Activated CD4-positive, alpha-beta T cell treated with anti-CD3 and anti-CD28 coated beads, Interleukin-2, amount 50 U/mL, for 16 hours (primary cell): ENCODE measurements at regions not wholly inside any gene's neighbourhood (a gene's known extent, or its start where the extent isn't known, plus 50 kb on each side); places are given as distances from the start of the nearest gene placed in this dataset.

Experiments
- DNase-seq: peaks from one replicate; pipeline ENCODE4 v3.0.0-alpha.2; 2020

DNA sequence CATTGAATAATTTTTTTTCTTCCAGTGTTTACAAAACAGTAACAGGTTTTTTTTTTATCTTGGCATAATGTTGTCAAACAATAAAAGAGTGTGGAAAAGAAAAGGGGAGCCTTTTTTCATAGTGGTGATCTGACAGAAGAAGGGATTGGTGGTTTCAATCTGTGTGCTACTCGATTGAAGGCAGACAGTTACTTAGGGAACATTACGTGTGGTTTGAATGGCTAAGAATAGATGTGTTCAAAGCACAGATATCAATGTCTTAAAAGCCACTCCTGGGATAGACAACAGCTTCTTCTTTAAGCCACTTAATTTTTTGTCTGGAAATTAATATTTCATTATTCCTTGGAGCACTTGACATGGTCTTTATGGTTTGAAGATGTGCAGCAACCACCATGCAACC is 558.6 kb upstream of the ADGRL2 start:
- no peak for DNase-seq

DNA sequence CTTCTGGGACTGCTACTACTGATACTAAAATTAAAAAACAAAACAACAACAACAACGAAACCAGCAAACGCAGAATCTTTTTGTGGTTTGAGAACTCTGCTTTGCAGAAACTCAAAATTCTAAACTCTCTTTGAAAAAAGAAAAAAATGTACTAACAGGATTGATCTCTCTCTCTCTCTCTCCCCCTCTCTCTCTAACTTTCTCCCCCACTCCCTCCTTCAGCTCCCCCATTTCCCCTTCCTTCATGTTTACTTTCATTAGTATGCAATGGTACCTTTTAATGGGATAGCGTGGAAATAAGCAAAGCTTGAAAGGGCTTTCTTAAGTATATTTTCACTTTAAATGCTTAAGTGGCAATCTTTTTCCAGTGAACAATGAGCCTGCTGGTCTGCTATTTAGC is 562.6 kb upstream of the ADGRL2 start:
- no peak for DNase-seq

DNA sequence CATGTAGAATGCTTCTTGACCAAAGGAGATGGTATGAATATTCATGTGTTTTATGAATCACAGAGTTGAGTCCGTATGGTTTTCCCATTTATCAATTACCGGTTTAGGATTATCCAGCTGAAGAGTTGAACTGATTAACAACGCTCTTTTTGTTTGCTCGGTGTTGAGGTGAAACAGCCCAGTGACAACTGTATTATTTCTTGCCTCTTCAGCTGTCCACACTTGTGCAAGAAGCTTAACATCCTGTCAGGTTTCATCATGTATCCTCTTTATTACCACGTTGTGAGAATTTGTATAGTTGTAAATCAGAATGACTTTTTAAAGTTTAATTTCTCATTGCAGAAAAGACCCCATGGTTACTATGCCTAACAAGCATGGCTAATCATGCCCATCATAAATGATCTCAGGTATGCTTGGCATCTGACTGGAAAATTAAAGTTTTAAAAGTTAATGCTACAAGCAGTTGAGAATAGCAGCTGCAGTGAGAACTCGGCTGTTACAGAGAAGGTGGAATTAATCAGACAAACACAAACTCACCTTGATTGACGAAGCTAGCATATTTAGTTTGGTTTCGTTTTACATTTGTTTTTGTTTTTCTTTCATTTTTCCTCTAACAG is 563.2 kb upstream of the ADGRL2 start:
- no peak for DNase-seq

DNA sequence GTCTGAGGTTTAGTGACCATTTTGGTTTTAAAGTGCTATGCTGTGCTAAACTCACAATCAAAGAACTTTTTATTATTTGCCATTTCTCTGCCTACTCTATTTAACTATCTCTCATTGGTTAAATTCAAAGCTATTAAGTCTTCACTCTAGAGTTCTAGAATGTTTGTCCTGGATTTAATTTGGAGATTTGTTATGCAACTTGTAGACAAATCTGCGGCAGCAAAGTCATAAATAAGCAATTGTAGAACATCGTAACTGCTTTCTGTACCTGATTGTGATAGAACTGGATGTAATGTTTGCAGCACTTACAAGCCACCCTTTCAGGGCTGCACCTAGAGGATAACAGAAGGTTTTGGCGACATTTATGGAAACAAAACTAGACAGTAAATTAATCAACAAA is 566.5 kb upstream of the ADGRL2 start:
- no peak for DNase-seq

DNA sequence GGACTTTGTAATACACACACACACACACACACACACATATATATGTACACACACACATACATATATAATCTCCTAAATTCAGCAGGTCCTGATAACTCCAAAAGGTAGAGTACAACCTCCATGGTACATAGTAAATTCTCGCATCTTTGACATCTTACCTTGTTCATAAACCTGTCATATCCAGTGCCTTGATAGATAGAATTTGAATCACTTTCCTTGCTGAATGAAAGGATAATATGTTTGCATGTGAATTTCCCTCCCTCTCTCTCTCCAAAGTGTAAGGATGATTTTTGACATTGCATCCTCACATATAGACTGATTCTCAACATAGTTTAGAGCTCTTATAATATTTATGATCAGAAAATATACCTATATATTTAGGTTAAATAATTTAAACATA is 567.1 kb upstream of the ADGRL2 start:
- DNase-seq: no peak

DNA sequence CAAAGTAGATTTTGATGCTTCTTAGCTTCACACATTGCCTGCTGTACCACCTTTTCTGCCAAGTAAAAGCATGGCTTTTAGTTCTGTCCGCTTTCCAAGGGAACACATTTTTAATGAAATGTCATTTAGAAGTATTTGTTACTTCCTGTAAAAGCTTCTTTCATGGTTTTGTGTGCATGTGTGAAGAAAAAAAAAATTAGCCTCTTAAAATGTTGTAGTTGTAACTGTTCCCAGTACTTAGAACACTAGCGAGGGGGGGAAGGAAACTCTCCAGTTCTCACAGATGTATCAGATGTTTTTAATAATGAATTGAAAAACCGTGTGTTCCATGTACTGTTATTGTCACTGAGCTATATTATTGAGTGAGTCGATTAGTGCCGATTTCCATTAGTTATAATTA is 568.3 kb upstream of the ADGRL2 start:
- DNase-seq: no peak

DNA sequence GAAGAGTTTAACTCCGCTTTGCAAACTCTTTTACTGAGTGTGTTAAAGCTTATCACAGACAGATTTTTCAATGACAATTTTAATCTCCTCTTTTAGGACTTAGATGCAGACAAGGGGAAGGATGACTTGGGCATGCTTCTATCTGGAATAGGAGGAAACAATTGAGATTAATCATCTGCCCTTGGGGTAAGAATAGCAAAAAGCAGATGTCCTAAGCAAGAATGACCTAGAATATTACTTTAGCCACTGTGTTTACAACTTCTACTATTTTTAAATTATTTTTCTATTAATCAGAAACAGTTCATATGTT is 569.0 kb upstream of the ADGRL2 start:
- no peak for DNase-seq

DNA sequence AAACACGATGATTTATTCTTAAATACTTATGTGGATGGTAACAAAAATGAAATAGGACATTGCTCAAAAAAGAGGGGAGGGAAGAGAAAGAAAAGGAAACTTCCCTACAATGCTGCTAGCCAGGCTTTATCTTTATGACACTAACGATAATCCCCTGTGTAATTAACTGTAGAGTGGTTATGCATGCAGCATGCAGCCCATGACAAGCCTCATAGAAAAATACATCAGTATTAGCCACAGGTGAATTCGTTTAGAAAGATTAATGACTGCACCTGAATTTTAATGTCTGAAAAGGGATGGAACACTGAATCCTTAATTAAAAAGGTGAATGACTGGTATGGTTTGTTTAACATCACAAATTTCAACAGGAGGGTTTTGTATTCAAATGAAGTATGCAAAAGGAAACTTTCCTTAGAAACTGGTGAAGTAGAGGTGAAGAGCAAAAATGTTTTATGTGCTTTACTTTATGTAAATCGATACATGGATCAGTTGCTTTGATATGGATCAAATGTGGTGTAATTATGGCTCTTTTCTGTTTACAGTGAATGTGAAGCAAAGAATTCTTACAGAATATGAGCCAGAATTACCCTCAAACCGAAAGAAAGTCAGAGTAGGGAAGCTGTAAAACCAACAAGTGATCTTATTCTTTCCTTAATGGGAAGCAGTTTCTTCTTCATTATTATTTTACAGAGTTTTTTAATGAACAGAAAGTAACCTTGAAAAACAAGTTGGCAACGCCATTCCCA is 569.6 kb upstream of the ADGRL2 start:
- DNase-seq: no peak

DNA sequence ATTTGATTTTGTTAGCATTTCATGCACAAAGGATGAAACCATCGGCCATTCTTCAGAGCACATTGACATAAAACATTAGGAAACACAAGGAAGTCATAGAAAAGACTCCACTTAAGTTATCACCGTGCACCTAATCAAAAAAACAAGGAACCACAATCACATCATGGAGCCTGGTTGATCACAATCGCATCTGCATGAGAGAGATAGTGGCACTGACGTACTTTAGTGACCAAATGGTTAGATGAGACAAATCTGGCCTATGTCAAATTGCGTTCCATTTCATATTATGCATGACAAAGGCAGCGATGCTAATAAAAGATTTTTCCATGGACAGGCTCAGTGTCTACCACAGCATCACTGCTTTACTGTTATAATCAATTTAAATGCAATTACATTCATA is 571.8 kb upstream of the ADGRL2 start:
- no peak for DNase-seq

DNA sequence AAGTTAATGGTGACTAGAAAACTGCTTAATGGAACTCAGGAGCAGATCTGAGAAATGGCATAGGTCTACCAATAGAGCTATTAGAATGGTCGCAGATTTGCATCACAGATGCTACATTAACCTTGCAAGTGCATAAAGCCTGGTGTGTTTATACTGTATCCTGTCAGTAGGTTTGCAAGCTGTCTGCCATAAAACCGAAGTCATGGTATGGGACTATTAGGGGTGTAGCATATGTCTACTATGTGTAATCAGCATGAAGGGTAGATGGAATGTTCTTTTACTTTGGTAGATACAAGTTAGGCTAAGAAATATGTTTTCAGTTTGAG is 574.2 kb upstream of the ADGRL2 start:
- no peak for DNase-seq

DNA sequence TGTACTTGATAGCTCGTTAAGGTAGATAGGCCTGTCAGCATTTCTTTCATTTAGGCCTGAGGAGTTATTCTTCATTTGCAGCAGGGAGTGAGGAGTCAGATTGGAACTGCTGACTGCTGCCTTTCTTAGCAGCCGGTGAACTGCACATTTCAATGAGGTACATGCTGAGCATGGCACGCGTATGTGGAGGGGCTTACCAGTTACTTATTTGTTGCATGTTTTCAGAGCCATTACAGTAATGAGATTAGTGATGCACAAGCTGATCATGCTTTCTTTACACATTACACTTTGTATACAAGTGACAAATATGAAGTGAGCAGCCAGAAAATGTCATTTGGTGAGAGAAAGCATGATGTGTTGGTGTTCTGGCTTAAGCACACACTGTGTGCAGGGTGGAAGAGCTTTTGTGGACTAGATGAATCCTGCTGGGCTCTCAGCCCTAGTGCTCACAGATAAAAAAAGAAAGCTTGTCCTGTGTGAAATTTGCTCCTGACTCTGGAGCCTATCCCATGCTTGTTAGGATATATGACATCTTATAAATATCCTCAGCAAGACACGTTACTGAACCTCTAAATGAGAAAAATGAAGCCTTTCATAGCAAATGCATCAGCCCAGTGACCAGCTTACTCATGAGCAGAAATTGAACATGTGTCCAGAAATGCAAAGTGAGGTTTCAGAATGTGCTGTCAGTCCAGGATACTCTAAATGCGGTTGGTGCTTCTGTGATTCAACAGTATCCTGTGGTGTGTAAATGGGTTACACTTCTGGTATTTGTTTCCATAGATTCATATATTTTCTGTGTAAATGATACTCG is 574.7 kb upstream of the ADGRL2 start:
- DNase-seq: no peak

DNA sequence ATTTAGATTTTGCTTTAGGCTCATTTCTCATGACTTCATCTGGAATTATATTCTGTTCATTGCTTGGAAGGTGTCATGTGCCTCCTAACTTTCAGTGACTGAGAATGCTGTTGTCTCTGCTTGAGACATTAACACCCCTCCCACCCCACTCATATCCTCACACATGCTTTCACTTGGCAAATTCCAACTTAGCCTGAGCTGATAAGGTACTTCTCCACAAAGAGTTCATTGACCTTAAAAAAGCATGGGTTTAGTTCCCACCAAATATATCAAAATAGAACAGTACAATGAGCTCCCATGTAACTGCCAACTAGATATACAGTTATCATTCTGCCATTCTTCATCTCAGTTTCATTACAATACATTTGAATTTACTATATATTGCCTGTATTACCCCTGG is 576.5 kb upstream of the ADGRL2 start:
- no peak for DNase-seq

DNA sequence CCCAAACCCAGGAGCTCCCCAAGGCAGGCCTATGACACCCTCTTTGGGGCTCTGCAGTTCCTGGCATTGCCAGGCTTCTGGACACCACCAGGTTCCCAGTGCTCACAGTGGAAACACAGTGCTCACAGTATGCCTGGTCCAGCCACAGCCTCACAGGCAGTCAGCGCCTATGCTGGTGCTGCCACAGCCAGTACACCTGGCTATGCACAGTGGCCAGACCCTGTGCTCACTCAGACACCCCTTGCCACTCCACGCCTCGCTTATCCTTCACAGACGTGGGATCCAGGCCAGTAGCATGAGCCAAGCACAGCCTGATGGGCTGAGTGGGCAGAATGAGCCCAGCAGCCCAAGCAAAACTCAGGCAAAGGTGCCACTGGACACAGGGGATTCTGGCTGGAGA is 579.2 kb upstream of the ADGRL2 start:
- no peak for DNase-seq

DNA sequence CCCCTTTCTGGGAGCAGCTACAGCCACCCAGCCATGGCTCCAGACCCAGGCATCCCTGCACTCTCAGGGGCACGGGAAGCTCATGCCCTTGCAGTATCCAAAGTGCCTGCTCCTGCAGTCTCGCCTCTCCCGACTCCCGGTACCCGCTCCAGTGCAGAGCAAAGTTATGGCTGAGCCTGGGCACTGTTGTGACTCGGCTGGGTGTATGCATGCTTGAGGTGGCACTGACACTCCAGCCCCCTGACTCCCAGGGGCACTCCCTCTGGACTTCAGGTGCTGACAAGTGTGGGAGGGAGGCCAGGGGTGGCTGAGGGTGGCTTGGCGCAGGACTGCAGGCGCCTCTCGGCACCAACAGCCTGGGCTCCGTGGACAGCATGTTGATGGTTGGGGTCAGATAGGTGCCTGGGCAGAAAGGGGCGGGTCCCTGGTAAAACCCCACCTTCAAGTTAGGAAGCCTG is 580.1 kb upstream of the ADGRL2 start:
- no peak for DNase-seq

DNA sequence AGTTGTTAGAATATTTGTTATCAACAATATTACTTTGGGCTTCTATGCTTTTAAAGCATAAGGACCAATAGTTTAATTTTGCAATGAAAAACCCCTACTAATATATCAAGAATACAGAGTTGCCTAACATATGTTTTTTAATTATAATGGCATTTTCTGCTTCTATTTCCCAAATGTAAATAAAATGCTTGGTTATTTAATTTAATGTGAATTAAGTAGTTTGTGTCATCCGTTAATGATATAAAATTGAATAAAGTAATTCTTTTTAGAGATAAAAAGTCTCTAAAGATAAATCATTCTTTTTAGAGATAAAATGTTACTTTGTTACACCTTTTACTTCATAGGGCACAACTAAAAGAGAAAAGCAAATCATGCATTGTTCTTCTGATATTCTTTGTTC is 583.7 kb upstream of the ADGRL2 start:
- DNase-seq: no peak

DNA sequence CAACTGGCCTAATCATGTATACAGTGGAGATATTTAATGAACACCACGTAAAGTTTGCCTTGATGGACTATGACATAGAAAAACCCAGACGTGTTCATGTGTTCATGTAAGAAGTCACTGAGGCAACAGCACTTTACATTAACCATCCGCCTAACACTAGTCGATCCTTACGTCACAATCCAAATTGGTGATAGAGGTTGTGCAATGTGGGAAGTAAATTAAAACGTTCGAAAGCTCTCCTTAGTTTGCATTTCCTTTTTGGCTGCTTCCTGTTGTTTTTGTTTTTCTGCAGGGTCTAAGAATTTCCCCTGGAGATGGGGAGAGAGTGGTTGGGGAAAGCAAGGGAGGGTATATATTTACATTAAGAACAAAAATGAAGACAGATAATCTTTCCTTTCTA is 587.5 kb upstream of the ADGRL2 start:
- no peak for DNase-seq

DNA sequence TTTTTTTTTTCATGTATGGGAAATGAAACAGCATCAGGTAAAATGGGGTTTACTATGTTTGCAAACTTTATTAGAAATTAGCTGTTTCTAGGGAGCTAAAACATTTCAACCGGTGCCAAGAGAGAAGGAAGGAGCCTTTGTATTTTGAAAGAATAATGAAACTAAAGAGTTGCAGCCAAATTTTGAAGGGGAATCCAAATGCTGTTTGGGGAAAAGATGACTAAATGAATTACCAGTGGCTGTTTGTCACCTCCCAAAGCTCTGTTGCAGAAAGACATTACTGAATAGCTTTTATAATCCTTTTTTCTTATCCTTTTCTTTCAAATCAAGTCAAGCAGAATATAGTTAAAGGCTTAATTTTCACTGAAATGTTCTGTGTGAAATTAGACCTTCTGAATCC is 591.3 kb upstream of the ADGRL2 start:
- no peak for DNase-seq

DNA sequence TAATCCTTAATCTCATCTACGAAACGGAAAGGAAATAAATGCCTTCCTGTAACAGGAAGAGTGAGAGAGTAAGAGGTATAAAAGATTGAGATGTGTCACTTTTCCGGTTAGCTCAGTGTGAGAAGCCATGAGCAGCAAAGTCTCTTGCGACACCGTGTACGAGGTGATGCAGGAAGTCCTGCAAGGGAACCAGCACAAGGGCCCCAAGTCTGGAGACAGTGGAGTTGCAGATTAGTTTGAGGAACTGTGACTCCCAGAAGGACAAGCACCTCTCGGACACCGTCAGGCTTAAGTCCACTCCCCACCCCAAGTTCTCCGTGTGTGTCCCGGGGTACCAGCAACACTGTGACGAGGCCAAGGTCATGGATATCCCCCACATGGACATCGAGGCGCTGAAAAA is 592.3 kb upstream of the ADGRL2 start:
- no peak for DNase-seq

DNA sequence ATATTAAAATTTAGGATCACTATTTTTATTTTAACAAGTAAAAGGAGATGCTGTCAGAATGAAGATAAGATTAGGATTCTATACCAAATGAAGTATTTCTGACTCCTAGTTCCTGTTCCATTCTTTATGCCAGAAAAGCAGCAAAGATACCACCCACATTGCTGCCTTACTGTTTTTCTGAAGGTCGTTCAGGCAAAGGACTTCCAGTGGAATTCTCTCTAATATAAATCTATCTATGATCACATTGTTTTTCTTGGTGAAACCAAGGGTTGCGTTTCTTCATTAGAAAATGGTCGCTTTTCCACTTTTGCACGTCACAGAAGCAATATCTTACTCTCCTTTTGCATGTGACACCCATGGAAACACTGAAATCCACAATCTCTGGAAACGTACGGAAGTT is 594.8 kb upstream of the ADGRL2 start:
- no peak for DNase-seq

DNA sequence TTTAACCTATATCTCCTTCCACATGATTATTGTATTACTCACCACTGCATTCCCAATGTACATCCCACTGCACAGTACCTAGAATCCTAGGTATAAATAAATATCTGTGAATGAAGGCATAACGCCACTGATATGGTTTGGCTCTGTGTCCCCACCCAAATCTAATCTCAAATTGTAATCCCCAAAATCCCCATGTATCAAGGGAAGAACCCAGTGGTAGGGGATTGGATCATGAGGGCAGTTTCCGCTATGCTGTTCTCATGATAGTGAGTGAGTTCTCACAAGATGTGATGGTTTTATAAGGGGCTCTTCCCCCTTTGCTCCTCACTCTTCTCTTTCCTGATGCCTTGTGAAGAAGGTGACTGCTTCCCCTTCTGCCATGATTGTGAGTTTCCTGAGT is 599.0 kb upstream of the ADGRL2 start:
- DNase-seq: no peak

DNA sequence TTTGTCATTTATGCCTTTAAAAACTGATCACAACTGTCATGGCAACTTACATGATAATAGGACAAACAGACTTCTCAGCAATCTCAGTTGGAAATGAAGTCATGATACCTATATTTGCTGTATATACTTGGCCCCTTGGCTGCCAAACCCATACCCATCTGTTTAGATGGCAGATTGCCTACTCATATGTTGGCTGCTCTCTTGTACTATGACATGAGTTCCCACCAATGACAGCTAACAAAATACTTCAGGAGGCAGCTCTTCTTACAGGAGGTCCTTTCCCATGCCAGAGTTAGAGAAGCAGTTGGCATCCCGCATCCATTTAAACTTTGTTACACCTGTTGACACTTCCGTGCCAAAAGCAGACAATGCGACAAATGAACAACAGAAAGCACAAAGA is 603.1 kb upstream of the ADGRL2 start:
- no peak for DNase-seq

DNA sequence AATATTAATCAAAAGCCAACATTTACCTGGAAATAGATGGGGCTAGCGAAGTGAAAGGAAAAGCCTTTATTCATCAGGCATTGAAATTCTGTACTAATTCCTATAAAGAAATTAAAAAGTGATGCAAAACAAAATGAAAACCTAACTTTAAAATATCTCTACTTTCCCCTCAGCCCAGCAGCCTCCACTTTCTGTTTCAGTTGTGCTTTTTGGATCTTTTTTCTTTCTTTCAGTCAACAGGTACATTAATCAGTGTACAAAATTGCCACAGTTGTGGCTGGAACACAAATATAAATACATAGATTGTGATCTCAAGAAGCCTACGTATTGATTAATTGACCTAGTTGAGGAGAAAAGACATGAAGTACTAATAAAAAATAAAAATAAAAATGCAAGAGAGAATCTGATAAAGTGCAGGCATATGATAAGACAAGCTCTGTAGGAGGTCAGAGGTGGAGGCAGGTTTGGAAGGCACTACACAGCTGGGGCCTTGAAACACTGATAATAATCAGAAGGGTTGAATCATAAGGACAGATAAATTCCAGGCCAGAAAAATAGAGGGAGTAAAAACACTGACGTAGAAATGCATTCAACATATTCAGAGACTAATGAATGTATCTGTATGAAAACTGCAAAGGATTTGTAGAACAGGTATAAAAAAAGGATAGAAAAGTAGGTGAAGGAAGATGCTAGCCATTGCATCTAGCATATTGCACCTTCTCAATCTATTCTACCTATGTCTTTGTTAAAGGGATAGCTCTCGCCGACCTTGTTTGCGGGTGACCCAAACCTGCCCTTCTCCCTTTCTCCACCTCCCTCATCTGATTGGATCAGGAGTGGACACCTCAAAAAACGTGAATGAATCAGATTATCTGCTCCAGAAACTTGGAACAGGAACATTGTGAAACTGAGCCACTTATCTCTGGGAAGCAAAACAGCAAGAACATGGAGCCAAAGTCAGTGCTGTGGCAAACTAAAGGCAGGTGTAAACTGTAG is 607.8 kb upstream of the ADGRL2 start:
- DNase-seq: no peak

DNA sequence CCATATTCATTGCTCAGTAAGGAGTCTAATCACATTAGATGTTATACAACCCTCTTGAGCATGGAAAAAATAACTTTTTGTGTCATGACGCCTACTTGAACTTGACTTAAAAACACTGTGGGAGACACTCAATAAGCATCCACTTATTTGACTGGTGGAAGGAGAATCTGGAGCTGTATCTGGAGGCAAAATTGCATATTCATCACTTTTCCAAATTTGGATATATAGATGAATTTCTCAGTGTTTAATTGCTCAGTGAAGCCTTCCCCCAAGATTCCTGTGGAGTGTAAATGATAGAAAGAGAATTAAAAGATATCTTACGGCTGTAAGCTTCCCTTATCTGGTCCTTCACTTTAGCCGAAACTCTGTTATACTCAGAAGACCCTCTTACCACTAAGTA is 610.7 kb upstream of the ADGRL2 start:
- DNase-seq: no peak
